HG03439 (cell line): ENCODE measurements at regions not wholly inside any gene's neighbourhood (a gene's known extent, or its start where the extent isn't known, plus 50 kb on each side); places are given as distances from the start of the nearest gene placed in this dataset.

Experiments
- ATAC-seq: cut with Tn5 transposase; IDR thresholded peaks from one replicate; pipeline ENCODE4 v1.9.1; 2021; ENCODE audit warnings: mild to moderate bottlenecking, moderate library complexity; ENCODE audit not compliant: unreplicated experiment

GRCh38 chr16:86632206-86632605 is 53.9 kb downstream of the FOXL1 start:
- ATAC-seq: no peak

- ATAC-seq: no peak
These were observed 54.6 kb downstream of the FOXL1 start for GRCh38 chr16:86632944-86633343.

GRCh38 chr16:86634292-86634691 is 55.9 kb downstream of the FOXL1 start:
- no peak for ATAC-seq

GRCh38 chr16:86635176-86635876 is 57.0 kb downstream of the FOXL1 start:
- ATAC-seq: no peak

- no peak for ATAC-seq
These were observed 57.6 kb downstream of the FOXL1 start for GRCh38 chr16:86635926-86636325.

GRCh38 chr16:86637744-86638143 is 59.4 kb downstream of the FOXL1 start:
- ATAC-seq: no peak

- ATAC-seq: no peak
These were observed 60.3 kb downstream of the FOXL1 start for GRCh38 chr16:86638642-86639041.

GRCh38 chr16:86639354-86639753 is 61.0 kb downstream of the FOXL1 start:
- ATAC-seq: no peak

- no peak for ATAC-seq
These were observed 62.0 kb downstream of the FOXL1 start for GRCh38 chr16:86640265-86640843.

- no peak for ATAC-seq
These were observed 63.7 kb downstream of the FOXL1 start for GRCh38 chr16:86642087-86642486.

- no peak for ATAC-seq
These were observed 65.3 kb downstream of the FOXL1 start for GRCh38 chr16:86643671-86644070.

GRCh38 chr16:86647561-86647960 is 69.2 kb downstream of the FOXL1 start:
- no peak for ATAC-seq

GRCh38 chr16:86649875-86650274 is 71.5 kb downstream of the FOXL1 start:
- no peak for ATAC-seq

- ATAC-seq: no peak
These were observed 72.8 kb downstream of the FOXL1 start for GRCh38 chr16:86651013-86651627.

- ATAC-seq: no peak
These were observed 73.5 kb downstream of the FOXL1 start for GRCh38 chr16:86651823-86652222.

GRCh38 chr16:86653285-86654006 is 75.1 kb downstream of the FOXL1 start:
- no peak for ATAC-seq

GRCh38 chr16:86657972-86658371 is 79.6 kb downstream of the FOXL1 start:
- no peak for ATAC-seq

- ATAC-seq: no peak
These were observed 82.3 kb downstream of the FOXL1 start for GRCh38 chr16:86660623-86661022.

- no peak for ATAC-seq
These were observed 83.4 kb downstream of the FOXL1 start for GRCh38 chr16:86661706-86662105.

- ATAC-seq: no peak
These were observed 83.8 kb downstream of the FOXL1 start for GRCh38 chr16:86662195-86662594.

GRCh38 chr16:86662740-86663139 is 84.4 kb downstream of the FOXL1 start:
- no peak for ATAC-seq
